Epithelial cell of proximal tubule (primary cell): ENCODE measurements at regions not wholly inside any gene's neighbourhood (a gene's known extent, or its start where the extent isn't known, plus 50 kb on each side); places are given as distances from the start of the nearest gene placed in this dataset.

Experiments
- DNase-seq: peaks from one replicate; pipeline ENCODE4 v3.0.0-alpha.2; 2011; ENCODE audit warnings: low read depth
- H3K4me3 ChIP-seq: 2 replicates; pipeline ENCODE4 v1.5.1; 2011; ENCODE audit warnings: low read depth, mild to moderate bottlenecking, low read length
- CTCF ChIP-seq: conservative IDR thresholded peaks from 2 replicates; pipeline ENCODE4 v1.5.1; 2012; ENCODE audit warnings: low read depth, mild to moderate bottlenecking, low read length

GRCh38 chr10:89921403-89921802 is 220.0 kb downstream of the KIF20B start:
- DNase-seq, result no peak
- H3K4me3 ChIP-seq, result no peak overlapping the region
- no peak for TF ChIP-seq CTCF

- H3K4me3 ChIP-seq, result no peak overlapping the region
- DNase-seq, result no peak
- no peak for TF ChIP-seq CTCF
These were observed 222.3 kb downstream of the KIF20B start for GRCh38 chr10:89923661-89924060.

GRCh38 chr10:89924261-89924660 is 222.9 kb downstream of the KIF20B start:
- no peak for DNase-seq
- no peak overlapping the region for H3K4me3 ChIP-seq

GRCh38 chr10:89926736-89927135 is 225.3 kb downstream of the KIF20B start:
- no peak for TF ChIP-seq CTCF
- no peak for DNase-seq
- H3K4me3 ChIP-seq, result no peak overlapping the region

More at GRCh38 chr10:89924261-89924660, 222.9 kb downstream of the KIF20B start:
- TF ChIP-seq CTCF, result no peak

- peak; percentile 27 for DNase-seq
- no peak for TF ChIP-seq CTCF
- H3K4me3 ChIP-seq, result no peak overlapping the region
These were observed 228.1 kb downstream of the KIF20B start for GRCh38 chr10:89929282-89930026.

- no peak for TF ChIP-seq CTCF
- H3K4me3 ChIP-seq, result no peak overlapping the region
- no peak for DNase-seq
These were observed 236.1 kb downstream of the KIF20B start for GRCh38 chr10:89937494-89937893.

- DNase-seq, result no peak
- no peak for TF ChIP-seq CTCF
These were observed 238.7 kb downstream of the KIF20B start for GRCh38 chr10:89940076-89940475.

More at GRCh38 chr10:89940076-89940475, 238.7 kb downstream of the KIF20B start:
- H3K4me3 ChIP-seq, result no peak overlapping the region
